Thoracic aorta (tissue), 2 donors: ENCODE measurements at regions not wholly inside any gene's neighbourhood (a gene's known extent, or its start where the extent isn't known, plus 50 kb on each side); places are given as distances from the start of the nearest gene placed in this dataset.
A peak's percentile ranks its signal among the peaks of the same experiment; 100 is the strongest.
"Not testable (repeated sequence)": the region's sequence is repeated elsewhere in the genome, so short reads cannot be mapped to it uniquely, and the experiment has no call there.

Experiments
- ATAC-seq: fragments of 150-250 bp; one replicate; pipeline ENCODE4 v1.8.0; 2017; ENCODE audit warnings: low read depth; ENCODE audit not compliant: insufficient number of reproducible peaks, low FRiP score
- DNase-seq: peaks from one replicate; pipeline ENCODE4 v3.0.0-alpha.2; 2020; ENCODE audit warnings: low spot score
- H3K27ac ChIP-seq, 2 donors: fragments of 200-600 bp; sonication (generic); 1 replicate in 1 of 2; 2 replicates in 1 of 2; pipeline ENCODE4 v1.5.1; 2016; ENCODE audit warnings: mild to moderate bottlenecking in 2 of 2, moderate library complexity in 2 of 2
- H3K27me3 ChIP-seq: fragments of 200-600 bp; sonication (generic); replicated peaks from 2 replicates; pipeline ENCODE4 v1.6.0; 2016; ENCODE audit warnings: mild to moderate bottlenecking; ENCODE audit not compliant: insufficient read depth
- H3K36me3 ChIP-seq: fragments of 200-600 bp; sonication (generic); one replicate; pipeline ENCODE4 v1.5.1; 2016
- H3K4me1 ChIP-seq, 2 donors: fragments of 200-600 bp; sonication (generic); 1 replicate in 1 of 2; 2 replicates in 1 of 2; pipeline versions ENCODE4 v1.5.1 to v1.6.0; 2016; ENCODE audit warnings: low read depth in 2 of 2, mild to moderate bottlenecking in 1 of 2; ENCODE audit not compliant: control insufficient read depth in 1 of 2
- H3K4me3 ChIP-seq: fragments of 200-600 bp; sonication (generic); 2 replicates; pipeline ENCODE4 v1.5.1; 2016; ENCODE audit warnings: mild to moderate bottlenecking
- H3K9me3 ChIP-seq: fragments of 200-600 bp; sonication (generic); 2 replicates; pipeline ENCODE4 v1.5.1; 2016
- TF ChIP-seq, protein P1 (sequence below): fragments of 200-600 bp; sonication (generic); IDR thresholded peaks from one replicate; pipeline ENCODE4 v1.5.1; 2019; ENCODE audit warnings: antibody characterized with exemption

DNA sequence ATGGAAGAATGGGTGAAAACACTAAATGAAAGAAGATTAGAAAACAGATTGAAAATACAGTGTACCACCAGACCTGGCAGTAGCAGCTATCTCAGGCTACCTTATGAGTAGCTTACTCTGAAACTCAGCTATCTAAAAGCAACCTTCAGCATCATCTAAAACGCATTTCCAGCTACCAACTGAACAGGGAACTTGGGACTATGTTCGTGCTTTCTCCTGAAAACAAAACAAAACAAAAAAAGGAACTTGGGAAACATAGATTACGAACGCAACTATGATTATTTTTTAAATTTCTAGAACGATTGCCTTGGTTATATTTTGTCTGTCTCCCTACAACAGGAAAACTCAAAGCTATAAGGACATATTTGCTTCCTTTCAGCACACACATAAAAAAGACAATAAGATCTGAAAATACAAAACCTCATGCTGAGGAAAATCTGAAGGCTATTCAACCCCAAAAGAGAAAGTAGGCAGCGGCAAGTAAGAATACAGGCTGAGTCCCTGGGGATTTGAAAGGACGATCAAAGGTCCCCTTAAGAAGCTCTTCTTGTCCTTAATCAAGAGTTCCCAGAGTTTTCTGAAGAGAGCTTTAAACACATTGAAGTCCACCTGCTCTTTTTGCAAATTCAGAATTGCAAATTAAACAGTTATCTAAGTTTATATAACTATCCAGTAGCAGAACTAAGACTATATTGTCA lies 53.4 kb downstream of the OR2K2 start:
- ATAC-seq (no peak), DNase-seq (no peak)
- Histone ChIP-seq H3K4me3 (peak overlapping the region; percentile 25), H3K27me3 (no peaks in the 10 kb centered on the region), H3K9me3 (no peaks in the 10 kb centered on the region), H3K27ac (no peak overlapping the region), H3K36me3 (no peaks in the 10 kb centered on the region), H3K4me1 (no peaks in the 10 kb centered on the region)
- TF ChIP-seq, protein P1, sequence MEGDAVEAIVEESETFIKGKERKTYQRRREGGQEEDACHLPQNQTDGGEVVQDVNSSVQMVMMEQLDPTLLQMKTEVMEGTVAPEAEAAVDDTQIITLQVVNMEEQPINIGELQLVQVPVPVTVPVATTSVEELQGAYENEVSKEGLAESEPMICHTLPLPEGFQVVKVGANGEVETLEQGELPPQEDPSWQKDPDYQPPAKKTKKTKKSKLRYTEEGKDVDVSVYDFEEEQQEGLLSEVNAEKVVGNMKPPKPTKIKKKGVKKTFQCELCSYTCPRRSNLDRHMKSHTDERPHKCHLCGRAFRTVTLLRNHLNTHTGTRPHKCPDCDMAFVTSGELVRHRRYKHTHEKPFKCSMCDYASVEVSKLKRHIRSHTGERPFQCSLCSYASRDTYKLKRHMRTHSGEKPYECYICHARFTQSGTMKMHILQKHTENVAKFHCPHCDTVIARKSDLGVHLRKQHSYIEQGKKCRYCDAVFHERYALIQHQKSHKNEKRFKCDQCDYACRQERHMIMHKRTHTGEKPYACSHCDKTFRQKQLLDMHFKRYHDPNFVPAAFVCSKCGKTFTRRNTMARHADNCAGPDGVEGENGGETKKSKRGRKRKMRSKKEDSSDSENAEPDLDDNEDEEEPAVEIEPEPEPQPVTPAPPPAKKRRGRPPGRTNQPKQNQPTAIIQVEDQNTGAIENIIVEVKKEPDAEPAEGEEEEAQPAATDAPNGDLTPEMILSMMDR, result no peak

DNA sequence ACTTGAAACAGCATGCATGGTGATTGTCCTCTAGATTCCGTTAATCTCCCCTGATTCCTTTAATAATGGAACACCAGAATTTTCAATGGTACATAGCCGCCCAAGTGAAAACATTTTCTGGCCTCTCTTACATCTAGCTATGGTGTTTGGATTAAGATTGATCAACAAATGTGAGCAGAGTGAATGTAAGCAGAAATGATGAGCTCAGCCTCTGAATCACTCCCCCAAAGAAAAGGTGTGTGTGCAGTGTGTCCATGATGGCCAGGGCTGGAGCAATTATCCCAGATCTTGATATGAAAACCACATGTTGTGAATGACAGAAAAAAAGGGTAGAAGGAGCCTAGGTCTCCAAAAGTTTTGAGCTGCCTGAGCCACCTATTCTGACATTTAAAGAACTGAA lies 55.3 kb downstream of the OR2K2 start:
- ATAC-seq, result no peak
- no peak overlapping the region for H3K27ac ChIP-seq
- H3K4me3 ChIP-seq, result no peak overlapping the region
- H3K36me3 ChIP-seq, result no peaks in the 10 kb centered on the region
- H3K27me3 ChIP-seq, result no peaks in the 10 kb centered on the region
- DNase-seq, result no peak
- no peaks in the 10 kb centered on the region for H3K4me1 ChIP-seq
- TF ChIP-seq, protein P1, result no peak
- H3K9me3 ChIP-seq, result no peaks in the 10 kb centered on the region

DNA sequence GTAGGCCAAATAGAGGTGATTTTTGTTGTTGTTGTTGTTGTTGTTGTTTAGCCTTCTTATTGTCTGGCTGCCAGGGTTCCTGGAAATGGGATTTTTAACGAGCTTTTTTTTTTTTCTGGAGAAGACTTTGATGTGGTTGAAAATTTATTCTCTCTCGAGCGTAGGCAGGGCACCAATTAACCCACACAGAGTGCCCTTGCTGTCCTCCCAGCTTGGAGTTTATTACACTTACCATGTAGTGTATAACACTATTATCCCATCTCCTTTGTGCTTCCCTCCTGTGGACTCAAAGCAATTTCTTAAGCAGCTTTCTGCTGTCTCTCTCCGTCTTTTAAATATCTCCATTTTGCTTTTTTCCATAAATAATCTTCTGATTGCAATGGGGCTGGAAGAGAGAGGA lies 57.4 kb downstream of the OR2K2 start:
- no peak for DNase-seq
- Histone ChIP-seq H3K36me3 (no peaks in the 10 kb centered on the region), H3K4me3 (no peak overlapping the region), H3K4me1 (no peaks in the 10 kb centered on the region), H3K9me3 (no peaks in the 10 kb centered on the region), H3K27ac (no peak overlapping the region), H3K27me3 (no peaks in the 10 kb centered on the region)
- ATAC-seq, result no peak
- TF ChIP-seq, protein P1, result no peak

DNA sequence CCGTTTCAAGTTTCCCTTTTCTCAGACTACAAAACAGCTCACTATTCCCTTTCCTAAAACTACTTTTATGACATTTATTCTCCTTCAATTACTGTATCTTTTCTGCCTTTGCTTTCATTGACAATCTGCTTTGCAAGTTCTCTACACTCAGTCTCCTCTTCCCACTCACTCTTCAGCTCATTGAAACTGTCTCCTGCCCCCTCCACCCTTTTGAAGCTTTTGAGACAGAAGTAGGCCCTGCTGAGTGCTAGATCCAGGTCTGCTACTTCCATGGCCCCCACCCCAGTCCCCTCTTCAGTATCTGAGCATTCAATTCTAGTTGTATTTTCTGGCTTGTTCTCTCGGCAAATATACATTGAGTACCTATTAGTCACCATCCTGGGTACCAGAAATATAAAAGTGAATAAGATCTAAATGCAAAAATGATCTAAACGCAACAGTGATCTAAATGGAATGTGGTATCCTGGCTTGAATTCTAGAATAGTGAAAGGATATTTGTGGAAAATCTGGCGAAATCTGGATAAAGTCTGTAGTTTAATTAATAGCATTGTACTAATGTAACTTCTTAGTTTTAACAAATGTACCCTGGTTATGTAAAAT lies 58.4 kb downstream of the OR2K2 start:
- ATAC-seq, result no peak
- no peaks in the 10 kb centered on the region for H3K36me3 ChIP-seq
- no peak for DNase-seq
- H3K4me1 ChIP-seq, result no peaks in the 10 kb centered on the region
- no peak overlapping the region for H3K27ac ChIP-seq
- TF ChIP-seq, protein P1, result no peak
- no peak overlapping the region for H3K4me3 ChIP-seq
- H3K9me3 ChIP-seq, result no peaks in the 10 kb centered on the region
- H3K27me3 ChIP-seq, result no peaks in the 10 kb centered on the region

DNA sequence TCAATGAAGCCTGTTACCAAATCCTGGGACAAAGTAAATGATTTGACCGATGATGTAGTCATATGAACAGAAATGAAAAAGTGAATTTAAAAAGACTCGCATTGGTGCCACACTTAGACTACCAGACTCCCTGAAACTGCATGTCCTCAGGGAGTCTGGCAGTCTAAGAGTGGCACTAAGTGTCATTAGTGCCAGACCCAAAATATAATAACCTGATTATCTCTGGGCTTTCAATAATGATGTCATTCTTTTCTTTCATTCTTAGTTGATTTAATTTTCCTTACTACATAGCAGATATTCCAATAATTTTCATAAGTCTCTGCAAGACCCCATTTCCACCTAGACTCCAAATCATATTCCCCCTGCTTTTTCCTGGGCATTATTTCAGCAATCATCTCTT lies 59.0 kb downstream of the OR2K2 start:
- H3K9me3 ChIP-seq, result no peaks in the 10 kb centered on the region
- TF ChIP-seq, protein P1, result no peak

DNA sequence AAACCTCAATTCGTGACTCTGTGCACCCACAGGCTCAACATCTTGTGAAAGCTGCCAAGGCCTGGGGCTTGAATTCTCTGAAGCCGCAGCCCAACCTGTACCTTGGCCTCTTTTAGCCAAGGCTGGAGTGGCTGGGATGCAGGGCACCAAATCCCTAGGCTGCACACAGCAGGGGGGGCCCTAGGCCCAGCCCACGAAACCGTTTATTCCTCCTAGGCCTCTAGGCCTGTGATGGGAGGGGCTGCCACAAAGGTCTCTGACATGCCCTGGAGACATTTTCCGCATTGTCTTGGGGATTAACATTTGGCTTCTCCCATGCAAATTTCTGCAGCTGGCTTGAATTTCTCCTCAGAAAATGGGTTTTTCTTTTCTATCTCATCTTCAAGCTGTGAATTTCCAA lies 64.0 kb downstream of the OR2K2 start:
- ATAC-seq, H3K9me3 ChIP-seq, H3K27me3 ChIP-seq, H3K4me1 ChIP-seq, H3K4me3 ChIP-seq, H3K36me3 ChIP-seq, DNase-seq, H3K27ac ChIP-seq: not testable (repeated sequence)

More for the DNA sequence above, 59.0 kb downstream of the OR2K2 start:
- no peaks in the 10 kb centered on the region for H3K36me3 ChIP-seq
- H3K27ac ChIP-seq, result no peak overlapping the region
- DNase-seq (no peak), ATAC-seq (no peak)
- no peaks in the 10 kb centered on the region for H3K4me1 ChIP-seq
- no peaks in the 10 kb centered on the region for H3K27me3 ChIP-seq
- no peak overlapping the region for H3K4me3 ChIP-seq
